GM18519 (cell line): ENCODE measurements at regions not wholly inside any gene's neighbourhood (a gene's known extent, or its start where the extent isn't known, plus 50 kb on each side); places are given as distances from the start of the nearest gene placed in this dataset.

Source experiments
- ATAC-seq: cut with Tn5 transposase; IDR thresholded peaks from one replicate; pipeline ENCODE4 v1.9.1; 2021; ENCODE audit warnings: mild to moderate bottlenecking, moderate library complexity; ENCODE audit not compliant: unreplicated experiment, low FRiP score

- no peak for ATAC-seq
These were observed 505.3 kb downstream of the TLE4 start for GRCh38 chr9:80077059-80077458.

GRCh38 chr9:80076162-80076561 lies 504.4 kb downstream of the TLE4 start:
- ATAC-seq, result no peak

GRCh38 chr9:80074439-80074838 lies 502.7 kb downstream of the TLE4 start:
- no peak for ATAC-seq

GRCh38 chr9:80072451-80072850 lies 500.7 kb downstream of the TLE4 start:
- ATAC-seq, result no peak

- ATAC-seq, result no peak
These were observed 498.4 kb downstream of the TLE4 start for GRCh38 chr9:80070071-80070742.

- ATAC-seq, result no peak
These were observed 495.2 kb downstream of the TLE4 start for GRCh38 chr9:80066931-80067330.

GRCh38 chr9:80062567-80062966 lies 490.8 kb downstream of the TLE4 start:
- ATAC-seq, result no peak

GRCh38 chr9:80061940-80062339 lies 490.2 kb downstream of the TLE4 start:
- no peak for ATAC-seq

GRCh38 chr9:80061096-80061495 lies 489.3 kb downstream of the TLE4 start:
- ATAC-seq, result no peak

- no peak for ATAC-seq
These were observed 488.2 kb downstream of the TLE4 start for GRCh38 chr9:80059979-80060378.

GRCh38 chr9:80059191-80059590 lies 487.4 kb downstream of the TLE4 start:
- no peak for ATAC-seq

- no peak for ATAC-seq
These were observed 481.1 kb downstream of the TLE4 start for GRCh38 chr9:80052830-80053229.

GRCh38 chr9:80049096-80049782 lies 477.5 kb downstream of the TLE4 start:
- ATAC-seq, result no peak

- ATAC-seq, result no peak
These were observed 474.7 kb downstream of the TLE4 start for GRCh38 chr9:80046481-80046880.

- ATAC-seq, result no peak
These were observed 470.1 kb downstream of the TLE4 start for GRCh38 chr9:80041821-80042220.

- ATAC-seq, result no peak
These were observed 468.7 kb downstream of the TLE4 start for GRCh38 chr9:80040457-80040856.

GRCh38 chr9:80030801-80031200 lies 459.0 kb downstream of the TLE4 start:
- no peak for ATAC-seq

- ATAC-seq, result no peak
These were observed 456.7 kb downstream of the TLE4 start for GRCh38 chr9:80028501-80028900.

GRCh38 chr9:80025796-80026520 lies 454.2 kb downstream of the TLE4 start:
- ATAC-seq, result no peak

GRCh38 chr9:80025131-80025530 lies 453.4 kb downstream of the TLE4 start:
- ATAC-seq, result no peak

GRCh38 chr9:80020530-80020929 lies 448.8 kb downstream of the TLE4 start:
- peak; percentile 75 for ATAC-seq

GRCh38 chr9:80020056-80020455 lies 448.3 kb downstream of the TLE4 start:
- ATAC-seq, result no peak
